C4-2B (cell line): ENCODE measurements at regions not wholly inside any gene's neighbourhood (a gene's known extent, or its start where the extent isn't known, plus 50 kb on each side); places are given as distances from the start of the nearest gene placed in this dataset.

Experiments
- ZFX ChIP-seq: fragments of 450-650 bp; IDR thresholded peaks from 2 replicates; pipeline ENCODE4 v1.6.1; 2017
- TF ChIP-seq, protein P1 (sequence below): fragments of 450-650 bp; conservative IDR thresholded peaks from 2 replicates; pipeline ENCODE4 v1.5.1; 2017; ENCODE audit warnings: mild to moderate bottlenecking

DNA sequence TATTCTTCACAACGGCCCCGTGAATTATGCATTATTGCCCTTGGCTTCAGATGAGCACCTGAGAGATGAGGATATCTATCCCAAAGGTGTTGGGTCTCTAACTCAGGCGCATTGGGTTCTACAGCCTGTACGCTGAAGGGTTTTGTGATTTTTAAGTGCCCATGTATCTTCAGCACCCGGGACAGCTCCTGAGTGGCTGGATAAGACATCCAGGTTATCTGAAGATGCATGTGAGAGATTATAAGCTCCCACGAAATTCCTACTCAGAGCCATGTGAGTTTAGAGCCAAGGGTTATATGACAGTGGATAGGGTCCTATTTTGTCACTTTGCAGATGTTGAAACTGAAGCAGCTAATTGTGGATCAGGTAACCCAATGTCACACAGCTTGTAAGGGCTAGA is 612.3 kb upstream of the EEF2KMT start:
- TF ChIP-seq, protein P1, sequence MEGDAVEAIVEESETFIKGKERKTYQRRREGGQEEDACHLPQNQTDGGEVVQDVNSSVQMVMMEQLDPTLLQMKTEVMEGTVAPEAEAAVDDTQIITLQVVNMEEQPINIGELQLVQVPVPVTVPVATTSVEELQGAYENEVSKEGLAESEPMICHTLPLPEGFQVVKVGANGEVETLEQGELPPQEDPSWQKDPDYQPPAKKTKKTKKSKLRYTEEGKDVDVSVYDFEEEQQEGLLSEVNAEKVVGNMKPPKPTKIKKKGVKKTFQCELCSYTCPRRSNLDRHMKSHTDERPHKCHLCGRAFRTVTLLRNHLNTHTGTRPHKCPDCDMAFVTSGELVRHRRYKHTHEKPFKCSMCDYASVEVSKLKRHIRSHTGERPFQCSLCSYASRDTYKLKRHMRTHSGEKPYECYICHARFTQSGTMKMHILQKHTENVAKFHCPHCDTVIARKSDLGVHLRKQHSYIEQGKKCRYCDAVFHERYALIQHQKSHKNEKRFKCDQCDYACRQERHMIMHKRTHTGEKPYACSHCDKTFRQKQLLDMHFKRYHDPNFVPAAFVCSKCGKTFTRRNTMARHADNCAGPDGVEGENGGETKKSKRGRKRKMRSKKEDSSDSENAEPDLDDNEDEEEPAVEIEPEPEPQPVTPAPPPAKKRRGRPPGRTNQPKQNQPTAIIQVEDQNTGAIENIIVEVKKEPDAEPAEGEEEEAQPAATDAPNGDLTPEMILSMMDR: no peak
- no peak for TF ChIP-seq ZFX
